ENCODE measurements at regions not wholly inside any gene's neighbourhood (a gene's known extent, or its start where the extent isn't known, plus 50 kb on each side); places are given as distances from the start of the nearest gene placed in this dataset.

DNA sequence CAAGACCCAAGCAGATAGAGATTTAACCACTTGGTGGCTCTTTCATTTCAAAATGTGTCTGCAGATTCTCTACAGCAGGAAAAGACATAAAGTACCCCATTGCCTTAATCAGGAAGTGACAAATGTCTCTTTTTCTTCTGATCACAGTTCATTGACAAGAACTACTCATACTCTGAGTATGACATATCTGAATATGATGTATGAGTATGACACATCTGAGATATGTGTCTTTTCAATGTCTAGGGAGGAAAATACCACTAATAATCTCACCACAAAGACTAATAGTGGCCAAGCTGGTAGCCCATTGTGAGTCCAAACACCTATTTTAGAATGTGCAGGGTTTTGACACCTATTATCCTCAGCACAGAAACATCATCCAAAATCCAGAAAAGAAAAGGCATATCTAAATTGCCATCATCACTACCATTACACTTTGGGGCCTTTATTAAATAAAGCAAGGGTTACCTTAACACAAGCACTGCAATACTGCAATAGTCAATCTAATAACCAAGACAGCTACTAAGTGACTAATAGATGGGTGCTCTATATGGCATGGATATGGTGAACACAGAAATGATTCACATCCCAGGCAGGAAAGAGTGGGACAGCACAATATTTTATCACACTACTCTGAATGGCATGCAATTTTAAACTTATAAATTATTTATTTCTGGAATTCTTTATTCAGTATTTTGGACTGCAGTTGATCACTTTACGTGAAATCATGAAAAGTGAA lies 243.7 kb upstream of the FAR2 start:
- H3K4me2 ChIP-seq (ENCODE audit: control insufficient read depth, insufficient read depth) = no peak overlapping the region
- FAIRE-seq = no peak
- CTCF ChIA-PET = no interaction called here

More for the DNA sequence above, 243.7 kb upstream of the FAR2 start:
- Histone ChIP-seq H3K79me2 (ENCODE audit: control insufficient read depth, insufficient read depth, low read length) (no peaks in the 10 kb centered on the region), H3K4me3 (no peak overlapping the region), H3K9ac (ENCODE audit: control insufficient read depth, insufficient read depth, low read length) (no peak overlapping the region), H3K27ac (ENCODE audit: control insufficient read depth, insufficient read depth) (no peak overlapping the region), H2AFZ (ENCODE audit: control insufficient read depth, low read depth, low read length) (no peak overlapping the region), H3K27me3 (replicated peaks in 1 of 2; ENCODE audit: control insufficient read depth in 2 of 2, insufficient read depth in 2 of 2, low read length in 1 of 2) (no peaks in the 10 kb centered on the region), H3K36me3 (ENCODE audit: control insufficient read depth in 2 of 2, insufficient read depth in 2 of 2, low read length in 1 of 2) (no peaks in the 10 kb centered on the region), H3K9me3 (replicated peaks; ENCODE audit: control insufficient read depth, insufficient read depth, low read length) (no peaks in the 10 kb centered on the region; the same call in 2 of the 3 replicates), H4K20me1 (ENCODE audit: control insufficient read depth, insufficient read depth) (no peaks in the 10 kb centered on the region), H3K4me1 (ENCODE audit: control insufficient read depth, insufficient read depth, low read length) (no peaks in the 10 kb centered on the region)
- SMC1A ChIA-PET (ENCODE audit: uncharacterized antibody, unreplicated experiment) = interaction anchor here (1.0 kb wide), 1 partner anchor 17 kb away, joined by 4 read pairs; no protein-coding TSS in a partner anchor
- ATAC-seq = no peak
- in situ Hi-C loops (cut with MboI) = no loop called here
- BruUV-seq (replicated peaks) = no TSS peak
- no peak for DNase-seq (ENCODE audit: low read depth, low spot score)
- WGBS (ENCODE audit: insufficient coverage, insufficient replicate concordance, low lambda C conversion rate, missing lambda C conversion rate) = 0% methylated on average over 1 of the region's 1 CpG
- POLR2A ChIA-PET = no interaction called here
- RAD21 ChIA-PET (ENCODE audit: unreplicated experiment) = no interaction called here
- TF ChIP-seq CBX5 (IDR thresholded peaks at IDR 0.05; ENCODE audit: low read depth) (no peak), RUNX3 (IDR thresholded peaks at IDR 0.05; ENCODE audit: low read length) (no peak), FOXM1 (IDR thresholded peaks at IDR 0.05; ENCODE audit: low read depth, low read length) (no peak), ZZZ3 (IDR thresholded peaks at IDR 0.05; ENCODE audit: control insufficient read depth, insufficient read length, low read depth) (no peak), POLR2AphosphoS2 (IDR thresholded peaks at IDR 0.05; ENCODE audit: low read depth, low read length) (no peak), NFIC (IDR thresholded peaks at IDR 0.05; ENCODE audit: low read depth, low read length) (no peak)
- TF ChIP-seq, protein P1, sequence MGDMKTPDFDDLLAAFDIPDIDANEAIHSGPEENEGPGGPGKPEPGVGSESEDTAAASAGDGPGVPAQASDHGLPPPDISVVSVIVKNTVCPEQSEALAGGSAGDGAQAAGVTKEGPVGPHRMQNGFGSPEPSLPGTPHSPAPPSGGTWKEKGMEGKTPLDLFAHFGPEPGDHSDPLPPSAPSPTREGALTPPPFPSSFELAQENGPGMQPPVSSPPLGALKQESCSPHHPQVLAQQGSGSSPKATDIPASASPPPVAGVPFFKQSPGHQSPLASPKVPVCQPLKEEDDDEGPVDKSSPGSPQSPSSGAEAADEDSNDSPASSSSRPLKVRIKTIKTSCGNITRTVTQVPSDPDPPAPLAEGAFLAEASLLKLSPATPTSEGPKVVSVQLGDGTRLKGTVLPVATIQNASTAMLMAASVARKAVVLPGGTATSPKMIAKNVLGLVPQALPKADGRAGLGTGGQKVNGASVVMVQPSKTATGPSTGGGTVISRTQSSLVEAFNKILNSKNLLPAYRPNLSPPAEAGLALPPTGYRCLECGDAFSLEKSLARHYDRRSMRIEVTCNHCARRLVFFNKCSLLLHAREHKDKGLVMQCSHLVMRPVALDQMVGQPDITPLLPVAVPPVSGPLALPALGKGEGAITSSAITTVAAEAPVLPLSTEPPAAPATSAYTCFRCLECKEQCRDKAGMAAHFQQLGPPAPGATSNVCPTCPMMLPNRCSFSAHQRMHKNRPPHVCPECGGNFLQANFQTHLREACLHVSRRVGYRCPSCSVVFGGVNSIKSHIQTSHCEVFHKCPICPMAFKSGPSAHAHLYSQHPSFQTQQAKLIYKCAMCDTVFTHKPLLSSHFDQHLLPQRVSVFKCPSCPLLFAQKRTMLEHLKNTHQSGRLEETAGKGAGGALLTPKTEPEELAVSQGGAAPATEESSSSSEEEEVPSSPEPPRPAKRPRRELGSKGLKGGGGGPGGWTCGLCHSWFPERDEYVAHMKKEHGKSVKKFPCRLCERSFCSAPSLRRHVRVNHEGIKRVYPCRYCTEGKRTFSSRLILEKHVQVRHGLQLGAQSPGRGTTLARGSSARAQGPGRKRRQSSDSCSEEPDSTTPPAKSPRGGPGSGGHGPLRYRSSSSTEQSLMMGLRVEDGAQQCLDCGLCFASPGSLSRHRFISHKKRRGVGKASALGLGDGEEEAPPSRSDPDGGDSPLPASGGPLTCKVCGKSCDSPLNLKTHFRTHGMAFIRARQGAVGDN (IDR thresholded peaks at IDR 0.05) = no peak
- intact Hi-C loops (cut with micrococcal nuclease; ENCODE audit: unreplicated experiment) = no loop called here
